SHP77 (cell line): ENCODE measurements at regions not wholly inside any gene's neighbourhood (a gene's known extent, or its start where the extent isn't known, plus 50 kb on each side); places are given as distances from the start of the nearest gene placed in this dataset.

Experiments used
- DNase-seq, 2 experiments: peaks; one replicate each; lab custom pipeline; 2025; lab: John Stamatoyannopoulos, UW

DNA sequence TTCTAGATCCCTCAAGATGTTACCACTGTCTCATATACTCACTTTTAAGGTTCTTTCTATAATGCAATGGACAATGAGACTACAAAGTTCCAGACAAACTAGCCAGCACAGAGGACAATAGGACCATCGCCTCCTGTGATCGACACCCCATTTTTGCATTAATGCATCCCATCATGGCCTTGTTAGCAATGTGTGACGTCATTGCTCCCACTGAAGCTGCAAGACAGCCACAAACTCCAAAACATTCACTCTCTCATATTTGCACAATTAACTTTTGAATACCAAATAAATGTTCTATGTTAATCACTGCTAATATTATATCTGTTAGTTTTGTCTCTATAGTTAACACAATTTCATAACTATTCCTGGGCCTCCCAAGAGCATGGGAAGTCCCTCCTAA, 88.8 kb upstream of the TMEM72 start:
- DNase-seq, result no peak

GRCh38 chr10:44822966-44823365, 88.2 kb upstream of the TMEM72 start:
- no peak for DNase-seq

DNA sequence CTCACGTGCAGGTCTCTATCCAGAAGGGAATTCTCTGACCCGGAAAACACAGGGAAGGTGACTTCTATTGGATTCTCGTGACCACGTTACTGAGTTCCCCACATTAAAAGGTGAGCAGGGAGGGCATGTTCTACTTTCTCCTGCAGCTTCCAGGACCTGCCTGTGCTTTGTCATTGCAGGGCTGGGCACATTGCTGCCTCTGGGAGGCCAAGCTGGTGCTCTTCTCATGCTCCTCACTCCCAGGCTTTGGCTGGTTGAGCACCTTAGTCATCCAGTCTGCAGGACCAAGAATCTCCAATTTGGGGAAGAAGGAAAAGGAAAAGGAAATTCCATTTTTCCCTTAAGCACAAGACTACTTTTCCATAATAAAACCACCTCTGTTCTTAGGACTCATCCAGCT, 86.5 kb upstream of the TMEM72 start:
- no peak for DNase-seq

DNA sequence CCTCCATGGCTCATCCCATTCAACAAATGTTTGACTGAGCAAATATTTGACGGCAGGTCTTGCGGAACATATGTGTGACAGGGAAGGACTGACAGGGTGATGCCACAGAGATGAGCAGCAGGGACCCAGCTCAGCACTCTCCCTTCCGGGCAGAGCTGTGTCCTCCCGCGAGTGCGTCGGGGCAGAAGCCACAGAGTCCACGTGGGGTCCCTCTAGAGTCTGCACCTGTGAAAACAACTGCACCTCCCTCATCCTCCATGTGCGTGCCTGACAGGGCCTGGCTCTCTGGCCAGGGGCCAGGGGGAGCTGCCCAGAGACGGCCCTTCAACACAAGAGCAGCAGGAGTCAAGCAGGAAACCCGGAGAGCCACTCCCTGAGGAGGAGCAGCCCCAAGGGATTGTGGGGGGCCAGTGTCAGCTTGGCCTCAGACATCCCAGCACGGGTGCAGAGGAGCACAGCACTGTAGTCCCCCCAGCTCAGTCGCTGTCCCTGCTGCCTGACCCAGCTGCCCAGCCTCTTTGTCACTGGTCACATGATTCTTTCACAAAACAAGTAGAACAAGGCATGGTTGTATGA, 83.6 kb upstream of the TMEM72 start:
- DNase-seq, result peak; percentile 77 to 81

GRCh38 chr10:44828508-44829142, 82.5 kb upstream of the TMEM72 start:
- no peak for DNase-seq

DNA sequence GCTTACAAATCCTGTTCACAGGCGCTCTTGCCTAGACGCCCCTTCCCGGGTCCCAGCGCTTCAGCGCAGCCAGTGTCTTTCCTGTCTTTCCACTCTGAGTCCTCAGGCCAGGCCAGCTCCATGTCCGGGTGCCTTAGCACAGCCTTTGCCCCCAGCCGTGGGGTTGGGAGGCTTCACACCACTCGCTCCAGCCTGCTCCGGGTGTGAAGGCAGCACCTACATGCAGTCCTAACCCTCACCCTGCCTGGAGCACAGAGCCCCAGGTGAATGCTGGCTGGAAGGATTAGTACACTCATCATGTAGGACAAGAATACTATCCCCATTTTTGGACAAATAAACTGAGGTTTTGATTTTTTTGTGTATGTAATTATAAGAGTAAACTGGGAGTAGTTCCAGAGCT, 81.7 kb upstream of the TMEM72 start:
- DNase-seq, result no peak

- no peak for DNase-seq
Measured at GRCh38 chr10:44830022-44830421, 81.1 kb upstream of the TMEM72 start.

DNA sequence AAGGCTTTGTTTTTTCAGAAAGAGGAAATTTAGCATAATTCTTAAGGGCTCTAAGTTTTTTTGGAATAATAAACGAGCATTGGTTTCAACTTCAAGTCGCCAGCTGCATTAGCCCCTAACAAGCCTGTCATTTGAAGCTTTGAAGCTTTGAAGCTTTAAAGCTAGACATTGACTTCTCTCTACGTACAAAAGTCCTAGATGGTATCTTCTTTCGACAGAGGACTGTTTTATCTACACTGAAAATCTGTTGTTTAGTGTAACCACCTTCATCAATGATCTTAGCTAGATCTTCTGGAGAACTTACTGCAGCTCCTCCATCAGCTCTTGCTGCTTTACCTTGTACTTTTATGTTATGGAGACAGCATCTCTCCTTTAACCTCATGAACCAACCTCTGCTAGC, 79.6 kb upstream of the TMEM72 start:
- no peak for DNase-seq

DNA sequence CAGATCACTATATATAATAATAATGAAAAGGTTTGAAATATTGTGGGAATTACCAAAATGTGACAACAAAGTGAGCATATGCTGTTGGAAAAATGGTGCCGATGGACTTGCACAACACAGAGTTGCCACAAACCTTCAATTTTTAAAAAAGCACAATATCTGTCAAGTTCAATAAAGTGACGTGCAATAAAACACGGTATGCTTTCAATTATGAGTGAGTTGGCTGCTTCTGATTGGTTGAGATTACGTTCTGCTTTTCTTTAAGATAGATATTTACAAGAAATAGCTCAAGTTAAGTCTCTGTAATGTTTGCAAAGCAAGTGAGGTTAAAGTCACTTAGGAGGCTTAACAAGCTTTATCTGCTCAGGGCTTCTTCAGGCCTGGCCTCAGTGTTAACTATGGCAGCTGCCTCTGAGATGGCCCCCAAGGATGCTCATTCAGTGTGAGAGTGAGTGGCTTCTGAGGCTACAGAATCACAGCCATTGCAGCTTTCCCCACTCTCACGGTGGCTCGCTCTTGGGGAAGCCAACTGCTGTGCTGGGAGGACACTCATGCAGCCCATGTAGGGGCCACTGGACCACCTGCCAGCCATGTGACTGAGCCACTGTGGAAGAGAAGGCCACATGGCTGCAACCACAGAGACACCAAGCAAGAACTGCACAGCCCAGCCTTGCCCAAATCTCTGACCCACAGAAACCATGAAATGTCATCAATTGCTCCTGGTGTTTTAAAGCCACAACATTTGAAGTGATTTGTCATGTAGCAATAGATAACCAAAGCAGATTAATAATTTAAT, 78.3 kb upstream of the TMEM72 start:
- no peak for DNase-seq

DNA sequence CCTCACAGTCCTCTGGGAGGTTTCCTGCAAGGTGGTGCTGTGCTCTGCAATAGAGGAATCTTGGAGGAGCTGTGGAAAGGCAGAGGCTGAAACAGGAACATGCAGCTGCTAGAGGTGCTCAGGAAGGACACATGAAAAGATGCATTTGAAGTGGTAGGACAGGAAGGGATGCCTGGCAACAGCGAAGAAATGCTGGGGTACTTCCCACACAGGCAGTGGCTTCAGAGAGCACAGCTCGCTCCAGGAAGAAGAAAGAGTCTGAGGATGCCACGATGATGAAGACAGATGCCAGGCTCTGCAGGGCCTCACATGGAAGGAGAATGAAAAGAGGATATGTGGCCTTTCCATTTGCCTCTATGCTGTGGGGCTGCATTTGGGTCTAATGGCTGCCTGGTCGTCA, 77.0 kb upstream of the TMEM72 start:
- no peak for DNase-seq

GRCh38 chr10:44835300-44835699, 75.8 kb upstream of the TMEM72 start:
- DNase-seq, result no peak

- no peak for DNase-seq
Measured at GRCh38 chr10:44843484-44843883, 67.7 kb upstream of the TMEM72 start.

GRCh38 chr10:44845361-44846175, 65.6 kb upstream of the TMEM72 start:
- DNase-seq, result no peak

GRCh38 chr10:44847110-44847509, 64.0 kb upstream of the TMEM72 start:
- DNase-seq, result no peak

DNA sequence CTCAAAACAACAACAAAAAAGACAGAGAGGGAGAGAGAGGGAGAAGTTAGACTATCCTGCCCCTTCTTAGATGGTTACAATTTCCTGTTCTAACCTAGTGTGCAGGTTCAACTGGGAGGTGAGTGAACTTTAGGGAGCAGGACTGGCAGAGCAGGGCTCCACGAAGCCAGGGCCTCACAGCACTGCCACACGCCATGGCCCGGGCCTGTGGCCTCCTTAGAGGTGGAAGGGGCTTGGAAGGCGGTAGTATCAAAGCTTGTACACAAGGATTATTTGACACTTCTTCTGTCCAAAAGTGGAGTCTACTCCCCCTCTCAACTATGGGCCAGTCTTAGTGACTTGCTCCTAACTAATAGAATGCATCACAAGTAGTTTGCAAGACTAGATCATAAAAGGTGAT, 62.9 kb upstream of the TMEM72 start:
- DNase-seq, result no peak

DNA sequence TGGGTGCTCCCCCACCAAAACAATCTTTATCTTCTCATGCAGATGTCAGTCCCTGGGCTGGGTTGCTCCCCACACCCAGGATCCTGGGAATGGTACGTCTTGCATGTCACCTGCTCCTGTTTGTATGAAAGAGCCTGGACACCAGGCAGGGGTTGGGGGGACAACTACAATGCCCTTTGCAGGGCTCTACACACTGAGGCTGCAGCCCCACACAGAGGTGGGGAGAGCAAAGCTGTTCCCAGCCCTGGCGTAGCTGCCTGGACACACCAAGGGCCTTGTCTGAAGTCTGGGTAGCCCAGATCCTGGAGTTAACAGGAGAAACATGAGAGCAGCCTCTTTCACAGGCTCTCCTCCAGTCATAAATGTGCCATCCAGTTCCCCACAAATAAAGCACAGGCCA, 61.2 kb upstream of the TMEM72 start:
- no peak for DNase-seq

DNA sequence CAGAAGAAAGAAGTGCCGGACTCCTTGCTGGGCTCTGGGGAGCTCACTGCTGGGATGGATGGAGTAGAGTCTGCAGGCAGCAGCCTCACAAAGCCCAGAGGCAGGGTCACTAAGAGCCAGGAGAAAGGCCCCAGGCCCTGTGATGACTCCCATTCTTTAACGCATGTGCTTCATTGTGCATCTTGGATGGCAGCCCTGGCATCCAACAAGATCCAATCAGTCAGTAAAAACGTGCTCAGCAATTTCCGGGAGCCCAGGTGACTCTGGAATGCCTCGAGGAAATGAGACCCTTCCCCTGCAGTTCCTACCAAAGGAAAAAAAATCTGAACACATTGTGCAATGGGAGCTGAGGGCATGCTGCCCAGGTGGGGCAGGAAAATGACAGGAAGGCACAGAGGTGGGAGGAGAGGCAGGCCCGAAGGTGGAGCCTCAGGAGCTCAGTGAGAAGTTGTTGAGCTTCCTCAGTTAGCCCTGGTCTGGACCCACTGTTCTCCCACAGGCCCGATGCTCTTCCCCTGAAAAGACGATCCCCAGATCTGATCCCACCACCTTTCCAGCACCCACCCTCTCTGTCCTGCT, 60.7 kb upstream of the TMEM72 start:
- no peak for DNase-seq

DNA sequence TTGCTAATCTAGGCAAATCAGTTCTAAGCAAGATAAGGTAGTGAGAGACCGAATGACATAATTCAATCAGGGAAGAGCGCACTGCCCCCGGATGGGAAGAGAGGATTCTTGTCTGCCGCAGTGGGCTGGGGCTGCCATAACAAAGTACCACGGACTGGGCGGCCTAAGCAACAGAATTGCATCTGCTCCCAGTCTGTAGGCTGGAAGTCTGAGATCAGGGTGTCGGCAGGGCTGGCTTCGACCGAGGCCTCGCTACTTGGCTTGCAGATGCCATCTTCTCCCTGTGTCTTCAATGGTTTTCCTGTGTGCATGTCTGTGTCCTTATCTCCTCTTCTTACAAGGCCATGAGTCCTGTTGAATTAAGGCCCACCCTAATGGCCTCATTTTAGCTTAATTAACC, 59.7 kb upstream of the TMEM72 start:
- DNase-seq, result no peak

DNA sequence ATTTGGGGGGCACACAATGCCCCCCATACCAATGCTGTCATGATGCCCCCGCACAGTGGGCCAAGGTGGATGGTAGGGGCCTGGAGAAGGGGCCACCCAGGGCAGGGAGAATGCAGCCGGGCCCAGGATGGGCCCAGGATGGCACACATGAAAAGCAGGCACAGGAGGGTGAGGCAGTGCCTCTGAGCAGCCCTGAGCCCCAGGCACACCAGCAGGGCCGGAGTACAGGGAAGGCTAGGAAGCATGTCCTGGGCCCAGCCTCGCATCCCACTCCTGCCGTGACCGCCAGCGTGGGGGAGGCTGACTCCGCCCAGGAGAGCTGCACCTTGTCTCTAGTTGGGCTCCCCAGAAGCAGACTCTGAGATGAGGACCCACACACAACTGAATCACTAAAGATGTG, 59.3 kb upstream of the TMEM72 start:
- no peak for DNase-seq

GRCh38 chr10:44853148-44853734, 57.9 kb upstream of the TMEM72 start:
- peak in 1 of 2 experiments; percentile 35 for DNase-seq

DNA sequence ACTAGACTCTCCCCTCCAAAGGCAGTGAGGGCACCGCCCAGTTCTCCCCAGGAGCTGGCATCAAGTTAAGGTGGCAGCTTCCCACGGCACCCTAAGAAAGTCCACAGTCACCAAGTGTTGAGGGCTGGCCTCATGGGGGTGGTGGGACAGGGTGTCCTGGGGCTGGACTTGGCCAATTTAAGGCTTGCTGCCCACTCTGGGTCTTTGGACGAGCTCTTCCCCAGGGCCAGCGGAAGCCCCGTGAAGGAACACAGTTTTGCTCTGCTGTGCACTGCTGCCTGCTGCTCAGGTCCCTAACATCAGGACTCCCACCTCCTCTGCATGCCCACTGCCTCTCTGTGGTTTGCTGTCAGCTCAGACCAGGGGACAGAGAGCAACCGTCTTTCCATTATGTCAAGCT, 57.3 kb upstream of the TMEM72 start:
- DNase-seq, result no peak
